ENCODE measurements at regions not wholly inside any gene's neighbourhood (a gene's known extent, or its start where the extent isn't known, plus 50 kb on each side); places are given as distances from the start of the nearest gene placed in this dataset.

- peaks cover 2% of the 10 kb centered on the region for H3K9me3 Mint-ChIP-seq (ENCODE audit: unreplicated experiment)
- no peaks in the 10 kb centered on the region for H3K36me3 Mint-ChIP-seq (ENCODE audit: unreplicated experiment)
- H3K27me3 Mint-ChIP-seq (ENCODE audit: unreplicated experiment): peaks cover 6% of the 10 kb centered on the region
- peaks cover 8% of the 10 kb centered on the region for H3K4me1 Mint-ChIP-seq (ENCODE audit: low read depth, unreplicated experiment)
- no peak for DNase-seq
- no peak for TF ChIP-seq CTCF (IDR thresholded peaks at IDR 0.05; ENCODE audit: partially characterized antibody, unreplicated experiment)
- H3K27ac Mint-ChIP-seq (ENCODE audit: unreplicated experiment): no peak overlapping the region
- no peak overlapping the region for H3K4me3 Mint-ChIP-seq (ENCODE audit: unreplicated experiment)
Measured at GRCh38 chr2:9113916-9114315, 92.7 kb upstream of the ASAP2 start.

- no peak overlapping the region for H3K27ac Mint-ChIP-seq (ENCODE audit: unreplicated experiment)
Measured at GRCh38 chr2:9113262-9113661, 93.3 kb upstream of the ASAP2 start.

GRCh38 chr2:9112079-9112721, 94.4 kb upstream of the ASAP2 start:
- no peaks in the 10 kb centered on the region for H3K36me3 Mint-ChIP-seq (ENCODE audit: unreplicated experiment)
- H3K9me3 Mint-ChIP-seq (ENCODE audit: unreplicated experiment): peaks cover 11% of the 10 kb centered on the region
- no peak for DNase-seq
- no peak overlapping the region for H3K4me3 Mint-ChIP-seq (ENCODE audit: unreplicated experiment)
- peaks cover 11% of the 10 kb centered on the region for H3K27me3 Mint-ChIP-seq (ENCODE audit: unreplicated experiment)
- no peak for TF ChIP-seq CTCF (IDR thresholded peaks at IDR 0.05; ENCODE audit: partially characterized antibody, unreplicated experiment)
- H3K27ac Mint-ChIP-seq (ENCODE audit: unreplicated experiment): no peak overlapping the region
- peaks cover 21% of the 10 kb centered on the region for H3K4me1 Mint-ChIP-seq (ENCODE audit: low read depth, unreplicated experiment)

More at GRCh38 chr2:9113262-9113661, 93.3 kb upstream of the ASAP2 start:
- H3K36me3 Mint-ChIP-seq (ENCODE audit: unreplicated experiment): no peaks in the 10 kb centered on the region
- peaks cover 8% of the 10 kb centered on the region for H3K27me3 Mint-ChIP-seq (ENCODE audit: unreplicated experiment)
- H3K4me1 Mint-ChIP-seq (ENCODE audit: low read depth, unreplicated experiment): peaks cover 14% of the 10 kb centered on the region
- H3K4me3 Mint-ChIP-seq (ENCODE audit: unreplicated experiment): no peak overlapping the region
- TF ChIP-seq CTCF (IDR thresholded peaks at IDR 0.05; ENCODE audit: partially characterized antibody, unreplicated experiment): no peak
- peaks cover 5% of the 10 kb centered on the region for H3K9me3 Mint-ChIP-seq (ENCODE audit: unreplicated experiment)
- DNase-seq: no peak

GRCh38 chr2:9110893-9111569, 95.6 kb upstream of the ASAP2 start:
- peaks cover 11% of the 10 kb centered on the region for H3K9me3 Mint-ChIP-seq (ENCODE audit: unreplicated experiment)
- H3K27me3 Mint-ChIP-seq (ENCODE audit: unreplicated experiment): peaks cover 11% of the 10 kb centered on the region
- no peak overlapping the region for H3K27ac Mint-ChIP-seq (ENCODE audit: unreplicated experiment)

More at GRCh38 chr2:9110893-9111569, 95.6 kb upstream of the ASAP2 start:
- no peaks in the 10 kb centered on the region for H3K36me3 Mint-ChIP-seq (ENCODE audit: unreplicated experiment)
- no peak overlapping the region for H3K4me3 Mint-ChIP-seq (ENCODE audit: unreplicated experiment)
- TF ChIP-seq CTCF (IDR thresholded peaks at IDR 0.05; ENCODE audit: partially characterized antibody, unreplicated experiment): peak; percentile 45
- H3K4me1 Mint-ChIP-seq (ENCODE audit: low read depth, unreplicated experiment): peaks cover 28% of the 10 kb centered on the region
- peak; percentile 56 for DNase-seq

All from glutamatergic neuron (in vitro differentiated cells).